H1 (cell line): ENCODE measurements at regions not wholly inside any gene's neighbourhood (a gene's known extent, or its start where the extent isn't known, plus 50 kb on each side); places are given as distances from the start of the nearest gene placed in this dataset.
"Not testable (repeated sequence)": the region's sequence is repeated elsewhere in the genome, so short reads cannot be mapped to it uniquely, and the experiment has no call there.

ENCODE experiments used
- CTCF ChIA-PET: fragments of 300-600 bp; sonication (Branson Sonifier 250); formaldehyde crosslinking; loops from one replicate; lab custom pipeline; 2021; ENCODE audit not compliant: partially characterized antibody; lab: Charles Lee
- POLR2A ChIA-PET: fragments of 300-600 bp; sonication (Branson Sonifier 250); formaldehyde crosslinking; loops from one replicate; lab custom pipeline; 2021; ENCODE audit warnings: inconsistent platforms; ENCODE audit not compliant: partially characterized antibody; lab: Charles Lee
- DNase-seq, 2 experiments: peaks; one replicate each; pipeline versions ENCODE4 v3.0.0 to v3.0.0-alpha.2; 2010 to 2022; ENCODE audit warnings: low spot score in 2 of 2, low read depth in 1 of 2, mixed read lengths in 1 of 2
- FAIRE-seq: peaks from 2 replicates; lab custom pipeline; 2011; peaks lifted over from hg19 to GRCh38; lab: Jason Lieb, UNC
- H2AFZ ChIP-seq: 2 replicates; pipeline ENCODE4 v1.8.1; 2012; ENCODE audit warnings: low read length, inconsistent platforms
- H2AK5ac ChIP-seq: 2 replicates; pipeline ENCODE4 v1.6.1; 2013; ENCODE audit warnings: low read depth, low read length
- H2BK120ac ChIP-seq: replicated peaks from 2 replicates; pipeline ENCODE3; 2013; ENCODE audit warnings: low read depth, low read length, inconsistent platforms
- H2BK12ac ChIP-seq: 2 replicates; pipeline ENCODE4 v1.6.1; 2013; ENCODE audit warnings: low read depth, low read length
- H2BK15ac ChIP-seq: 2 replicates; pipeline ENCODE4 v1.6.1; 2013; ENCODE audit warnings: low read length
- H2BK20ac ChIP-seq: 2 replicates; pipeline ENCODE4 v1.6.1; 2013; ENCODE audit warnings: low read length
- H2BK5ac ChIP-seq: 2 replicates; pipeline ENCODE4 v1.6.1; 2013; ENCODE audit warnings: low read depth, low read length
- H3K14ac ChIP-seq: 2 replicates; pipeline ENCODE4 v1.6.1; 2013; ENCODE audit warnings: inconsistent platforms; ENCODE audit not compliant: insufficient read length
- H3K18ac ChIP-seq: 2 replicates; pipeline ENCODE4 v1.6.1; 2013; ENCODE audit warnings: low read length; ENCODE audit errors: extremely low read depth
- H3K23ac ChIP-seq: 2 replicates; pipeline ENCODE4 v1.6.1; 2013; ENCODE audit warnings: inconsistent platforms; ENCODE audit not compliant: insufficient read length
- H3K23me2 ChIP-seq: 2 replicates; pipeline ENCODE4 v1.6.1; 2013; ENCODE audit warnings: low read depth, low read length
- H3K27ac ChIP-seq: 2 replicates; pipeline ENCODE4 v1.6.1; 2011; ENCODE audit warnings: low read depth, low read length, inconsistent platforms
- H3K27me3 ChIP-seq, 4 experiments: replicated peaks in 1 of 4; 1 replicate in 1 of 4; 2 replicates in 3 of 4; pipeline versions ENCODE4 v1.6.1 to v1.8.1; 2011 to 2013; ENCODE audit warnings: low read length in 3 of 4, mild to moderate bottlenecking in 3 of 4, inconsistent platforms in 2 of 4, mixed read lengths in 2 of 4, moderate library complexity in 1 of 4; ENCODE audit not compliant: control insufficient read depth in 3 of 4, insufficient read depth in 3 of 4; ENCODE audit errors: extremely low read depth in 1 of 4
- H3K36me3 ChIP-seq, 4 experiments: 2 replicates each; pipeline versions ENCODE4 v1.6.1 to v1.8.1; 2011 to 2013; ENCODE audit warnings: mild to moderate bottlenecking in 4 of 4, low read length in 3 of 4, moderate library complexity in 2 of 4, control low read depth in 1 of 4, inconsistent platforms in 1 of 4; ENCODE audit not compliant: insufficient read depth in 4 of 4, control insufficient read depth in 2 of 4
- H3K4ac ChIP-seq: replicated peaks from 2 replicates; pipeline ENCODE3; 2013; ENCODE audit warnings: low read length, low read depth, mixed read lengths, inconsistent platforms; ENCODE audit not compliant: insufficient read length
- H3K4me1 ChIP-seq, 4 experiments: replicated peaks in 1 of 4; 1 replicate in 1 of 4; 2 replicates in 3 of 4; pipeline versions ENCODE4 v1.6.1 to v1.8.1; 2011 to 2013; ENCODE audit warnings: low read length in 3 of 4, inconsistent platforms in 2 of 4, mixed read lengths in 1 of 4; ENCODE audit not compliant: insufficient read depth in 4 of 4, control insufficient read depth in 3 of 4
- H3K4me2 ChIP-seq, 2 experiments: 2 replicates each; pipeline versions ENCODE4 v1.6.1 to v1.8.1; 2011 to 2013; ENCODE audit warnings: low read depth in 2 of 2, low read length in 2 of 2, control low read depth in 1 of 2, inconsistent platforms in 1 of 2, mild to moderate bottlenecking in 1 of 2; ENCODE audit not compliant: insufficient read depth in 1 of 2
- H3K4me3 ChIP-seq, 4 experiments: fragments of 200-600, 300-600 bp in 1 of 4; sonication (generic), shearing (Covaris generic), sonication (Bioruptor Twin) in 1 of 4; 2 replicates each; pipeline versions ENCODE4 v1.5.1 to v1.8.1; 2011 to 2016; ENCODE audit warnings: low read length in 4 of 4, low read depth in 3 of 4, control low read depth in 2 of 4, inconsistent platforms in 2 of 4, mild to moderate bottlenecking in 2 of 4, mixed read lengths in 1 of 4, moderate library complexity in 1 of 4; ENCODE audit not compliant: insufficient read depth in 2 of 4; ENCODE audit errors: extremely low read depth in 1 of 4
- H3K56ac ChIP-seq: replicated peaks from 2 replicates; pipeline ENCODE3; 2013; ENCODE audit warnings: low read depth, mild to moderate bottlenecking, mixed read lengths, low read length, inconsistent platforms; ENCODE audit not compliant: insufficient read length
- H3K79me1 ChIP-seq: 2 replicates; pipeline ENCODE4 v1.6.1; 2013; ENCODE audit warnings: low read depth, low read length, control low read depth
- H3K79me2 ChIP-seq, 2 experiments: 2 replicates each; pipeline versions ENCODE4 v1.6.1 to v1.8.1; 2012 to 2013; ENCODE audit warnings: low read length in 2 of 2, mild to moderate bottlenecking in 2 of 2, inconsistent platforms in 1 of 2; ENCODE audit not compliant: insufficient read depth in 2 of 2, control insufficient read depth in 1 of 2
- H3K9ac ChIP-seq, 4 experiments: replicated peaks in 1 of 4; 1 replicate in 1 of 4; 2 replicates in 3 of 4; pipeline versions ENCODE4 v1.6.1 to v1.8.1; 2011 to 2013; ENCODE audit warnings: low read depth in 3 of 4, low read length in 3 of 4, control low read depth in 2 of 4, mild to moderate bottlenecking in 2 of 4, moderate library complexity in 2 of 4, inconsistent platforms in 1 of 4; ENCODE audit errors: extremely low read depth in 1 of 4
- H3K9me3 ChIP-seq, 2 experiments: 2 replicates each; pipeline versions ENCODE4 v1.6.1 to v1.8.1; 2012 to 2013; ENCODE audit warnings: mild to moderate bottlenecking in 2 of 2, moderate library complexity in 2 of 2, control low read depth in 1 of 2, inconsistent platforms in 1 of 2, low read depth in 1 of 2, low read length in 1 of 2, mixed read lengths in 1 of 2; ENCODE audit not compliant: insufficient read depth in 2 of 2
- H4K20me1 ChIP-seq, 2 experiments: replicated peaks in 1 of 2; 2 replicates each; pipeline versions ENCODE3 to v1.8.1; 2011 to 2013; ENCODE audit warnings: inconsistent platforms in 2 of 2, low read length in 2 of 2, mild to moderate bottlenecking in 1 of 2; ENCODE audit not compliant: insufficient read depth in 2 of 2, control insufficient read depth in 1 of 2
- H4K5ac ChIP-seq: 2 replicates; pipeline ENCODE4 v1.6.1; 2013; ENCODE audit warnings: low read length, low read depth, mixed read lengths, inconsistent platforms; ENCODE audit not compliant: insufficient read length
- H4K8ac ChIP-seq: 2 replicates; pipeline ENCODE4 v1.8.0; 2013; ENCODE audit warnings: mild to moderate bottlenecking, moderate library complexity, low read length, inconsistent platforms; ENCODE audit not compliant: insufficient read depth; ENCODE audit errors: extremely low read depth
- H4K91ac ChIP-seq: replicated peaks from 2 replicates; pipeline ENCODE3; 2013; ENCODE audit warnings: low read length, mixed read lengths, inconsistent platforms; ENCODE audit not compliant: insufficient read length
- WGBS, 2 experiments: shearing (Covaris generic) in 1 of 2; methylation state at CpG; one replicate each; pipeline versions ENCODE4 v1.1.6 to v1.1.7; 2013 to 2015; ENCODE audit warnings: low lambda C conversion rate in 2 of 2, mixed read lengths in 2 of 2, inconsistent platforms in 1 of 2, low coverage in 1 of 2, missing lambda C conversion rate in 1 of 2; ENCODE audit not compliant: insufficient replicate concordance in 2 of 2, insufficient coverage in 1 of 2, insufficient read length in 1 of 2; ENCODE audit errors: extremely low coverage in 1 of 2, missing lambda C conversion rate in 1 of 2; 5-methylcytosine and 5-hydroxymethylcytosine counted together

DNA sequence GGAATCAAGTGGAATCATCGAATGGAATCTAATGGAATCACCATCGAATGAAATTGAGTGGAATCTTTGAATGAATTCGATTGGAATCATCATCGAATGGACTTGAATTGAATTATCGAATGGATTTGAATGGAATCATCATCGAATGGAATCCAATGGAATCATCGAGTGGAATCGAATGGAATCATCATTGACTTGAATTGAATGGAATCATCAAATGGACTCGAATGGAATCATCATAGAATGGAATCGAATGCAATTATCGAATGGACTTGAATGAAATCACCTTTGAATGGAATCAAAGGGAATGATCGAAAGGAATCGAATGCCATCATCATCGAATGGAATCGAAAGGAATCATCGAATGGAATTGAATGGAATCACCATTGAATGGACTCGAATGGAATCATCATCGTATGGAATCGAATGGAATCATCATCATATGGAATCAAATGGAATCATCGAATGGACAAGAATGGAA lies 231.6 kb downstream of the SHCBP1 start:
- FAIRE-seq, H2BK15ac ChIP-seq, H2AK5ac ChIP-seq, H2BK5ac ChIP-seq, H3K23ac ChIP-seq, H3K56ac ChIP-seq, POLR2A ChIA-PET, H4K20me1 ChIP-seq, H3K79me1 ChIP-seq, H3K27me3 ChIP-seq, H2BK120ac ChIP-seq, H3K79me2 ChIP-seq, H4K5ac ChIP-seq, H3K36me3 ChIP-seq, H2BK20ac ChIP-seq, CTCF ChIA-PET, H4K8ac ChIP-seq, H3K23me2 ChIP-seq, H3K4me2 ChIP-seq, H2AFZ ChIP-seq, H4K91ac ChIP-seq, H3K4ac ChIP-seq, H3K14ac ChIP-seq, H3K4me1 ChIP-seq, H3K27ac ChIP-seq, H2BK12ac ChIP-seq, H3K18ac ChIP-seq: not testable (repeated sequence)
- peaks cover 13 to 17% of the 10 kb centered on the region in 2 experiments; a peak in 3 of 4 replicates for H3K9me3 ChIP-seq
- DNase-seq, result peak; percentile 94 to 95
- 83 to 100% methylated on average over 5 to 20 of the region's 20 CpGs for WGBS, 2 experiments
- H3K4me3 ChIP-seq, result peak overlapping the region in 1 of 4 experiments; percentile 5; a peak in 1 of 8 replicates
- peak overlapping the region in 1 of 4 experiments; percentile 6; a peak in 1 of 7 replicates for H3K9ac ChIP-seq

GRCh38 chr16:46388939-46389491 lies 232.2 kb downstream of the SHCBP1 start:
- H3K23me2 ChIP-seq, FAIRE-seq, H4K8ac ChIP-seq, H4K91ac ChIP-seq, H2BK5ac ChIP-seq, H3K56ac ChIP-seq, POLR2A ChIA-PET, H3K23ac ChIP-seq, H3K27me3 ChIP-seq, H4K20me1 ChIP-seq, H3K27ac ChIP-seq, H2BK20ac ChIP-seq, H2BK120ac ChIP-seq, H3K4me2 ChIP-seq, H2BK15ac ChIP-seq, H2AFZ ChIP-seq, H2AK5ac ChIP-seq, H3K18ac ChIP-seq, H2BK12ac ChIP-seq, H3K36me3 ChIP-seq, H3K79me1 ChIP-seq, H3K9ac ChIP-seq, H3K4me1 ChIP-seq, H4K5ac ChIP-seq, H3K79me2 ChIP-seq, H3K4ac ChIP-seq, CTCF ChIA-PET, H3K14ac ChIP-seq, H3K4me3 ChIP-seq: not testable (repeated sequence)
- 83 to 100% methylated on average over 5 to 27 of the region's 27 CpGs for WGBS, 2 experiments
- DNase-seq, result peak in 1 of 2 experiments; percentile 46
- H3K9me3 ChIP-seq, result peaks cover 14 to 21% of the 10 kb centered on the region in 2 experiments; a peak in 3 of 4 replicates
